Thyroid gland (tissue), 4 donors: ENCODE measurements at regions not wholly inside any gene's neighbourhood (a gene's known extent, or its start where the extent isn't known, plus 50 kb on each side); places are given as distances from the start of the nearest gene placed in this dataset.
"Not testable (repeated sequence)": the region's sequence is repeated elsewhere in the genome, so short reads cannot be mapped to it uniquely, and the experiment has no call there.

ENCODE experiments used
- DNase-seq, 2 donors: peaks; one replicate each; pipeline ENCODE4 v3.0.0-alpha.2; 2019
- H3K27ac ChIP-seq, 3 donors: fragments of 200-600 bp; sonication (generic); 1 replicate in 2 of 3; 2 replicates in 1 of 3; pipeline ENCODE4 v1.5.1; 2016 to 2019; ENCODE audit warnings: mild to moderate bottlenecking in 1 of 3, moderate library complexity in 1 of 3
- H3K27me3 ChIP-seq: fragments of 200-600 bp; sonication (generic); one replicate; pipeline ENCODE4 v1.5.1; 2019
- H3K36me3 ChIP-seq, 2 donors: fragments of 200-600 bp; sonication (generic); one replicate each; pipeline ENCODE4 v1.5.1; 2016 to 2019
- H3K4me1 ChIP-seq, 2 donors: fragments of 200-600 bp; sonication (generic); one replicate each; pipeline ENCODE4 v1.5.1; 2017 to 2019
- H3K4me3 ChIP-seq, 3 donors: fragments of 200-600 bp; sonication (generic); replicated peaks in 1 of 3; 1 replicate in 2 of 3; 2 replicates in 1 of 3; pipeline ENCODE4 v1.5.1; 2016; ENCODE audit warnings: mild to moderate bottlenecking in 1 of 3
- H3K9me3 ChIP-seq: fragments of 200-600 bp; sonication (generic); one replicate; pipeline ENCODE4 v1.5.1; 2017
- CTCF ChIP-seq, 6 experiments: fragments of 200-600 bp in 3 of 6; fragments of 450-650 bp in 3 of 6; sonication (generic) in 3 of 6; IDR thresholded peaks; one replicate each; pipeline ENCODE4 v1.5.1; 2016 to 2019; ENCODE audit warnings: antibody characterized with exemption in 6 of 6, mild to moderate bottlenecking in 2 of 6, inconsistent platforms in 1 of 6, moderate library complexity in 1 of 6
- POLR2A ChIP-seq, 2 donors: fragments of 450-650 bp; IDR thresholded peaks; one replicate each; pipeline ENCODE4 v1.6.1; 2017; ENCODE audit warnings: antibody characterized with exemption in 2 of 2, mild to moderate bottlenecking in 2 of 2, moderate library complexity in 1 of 2
- WGBS, 2 donors: methylation state at CpG; one replicate each; pipeline ENCODE4 v1.1.5; 2017; 5-methylcytosine and 5-hydroxymethylcytosine counted together
- intact Hi-C: fragments of 100-400 bp; cut with DNase I; formaldehyde crosslinking; loops from one replicate; pipeline ENCODE4 v1.15.1; 2023

- no peaks in the 10 kb centered on the region for H3K4me1 ChIP-seq
- 64 to 68% methylated on average over 3 of the region's 3 CpGs for WGBS, 2 donors
- H3K27me3 ChIP-seq = no peaks in the 10 kb centered on the region
- no peaks in the 10 kb centered on the region for H3K36me3 ChIP-seq
- TF ChIP-seq CTCF (IDR thresholded peaks at IDR 0.05) (no peak), POLR2A (IDR thresholded peaks at IDR 0.05) (no peak)
- H3K27ac ChIP-seq = no peak overlapping the region
- no peaks in the 10 kb centered on the region for H3K9me3 ChIP-seq
- H3K4me3 ChIP-seq = no peak overlapping the region
- intact Hi-C loops = no loop called here
- DNase-seq = no peak
These were observed 159.7 kb downstream of the USP31 start for GRCh38 chr16:22989598-22989997.

- H3K4me3 ChIP-seq = no peak overlapping the region
- H3K4me1 ChIP-seq = no peaks in the 10 kb centered on the region
- TF ChIP-seq POLR2A (IDR thresholded peaks at IDR 0.05) (no peak), CTCF (IDR thresholded peaks at IDR 0.05) (no peak)
- no peaks in the 10 kb centered on the region for H3K27me3 ChIP-seq
- H3K36me3 ChIP-seq = no peaks in the 10 kb centered on the region
- intact Hi-C loops = no loop called here
- no peak for DNase-seq
- H3K9me3 ChIP-seq = no peaks in the 10 kb centered on the region
- H3K27ac ChIP-seq = no peak overlapping the region
- WGBS, 2 donors = 93 to 98% methylated on average over 2 of the region's 2 CpGs
These were observed 165.6 kb downstream of the USP31 start for GRCh38 chr16:22983614-22984013.

- intact Hi-C loops, H3K9me3 ChIP-seq, H3K4me3 ChIP-seq, H3K4me1 ChIP-seq, H3K36me3 ChIP-seq, DNase-seq, H3K27ac ChIP-seq, H3K27me3 ChIP-seq: not testable (repeated sequence)
- WGBS, 2 donors = 81 to 87% methylated on average over 3 of the region's 3 CpGs
These were observed 166.6 kb downstream of the HS3ST2 start for GRCh38 chr16:22980514-22980913.

- Histone ChIP-seq H3K27ac (no peak overlapping the region), H3K36me3 (no peaks in the 10 kb centered on the region), H3K27me3 (no peaks in the 10 kb centered on the region), H3K4me3 (no peak overlapping the region), H3K9me3 (no peaks in the 10 kb centered on the region), H3K4me1 (no peaks in the 10 kb centered on the region)
- TF ChIP-seq CTCF (IDR thresholded peaks at IDR 0.05) (no peak), POLR2A (IDR thresholded peaks at IDR 0.05) (no peak)
- intact Hi-C loops = no loop called here
- DNase-seq = no peak
- 63 to 74% methylated on average over 2 of the region's 2 CpGs for WGBS, 2 donors
These were observed 165.1 kb downstream of the HS3ST2 start for GRCh38 chr16:22979038-22979437.

GRCh38 chr16:22977294-22977697 lies 163.3 kb downstream of the HS3ST2 start:
- H3K27ac ChIP-seq = no peak overlapping the region
- no peak overlapping the region for H3K4me3 ChIP-seq
- H3K9me3 ChIP-seq = no peaks in the 10 kb centered on the region
- H3K27me3 ChIP-seq = no peaks in the 10 kb centered on the region
- no peak for DNase-seq
- H3K4me1 ChIP-seq = no peaks in the 10 kb centered on the region
- intact Hi-C loops = no loop called here
- no peaks in the 10 kb centered on the region for H3K36me3 ChIP-seq
- 33 to 57% methylated on average over 4 of the region's 4 CpGs for WGBS, 2 donors
- TF ChIP-seq CTCF (IDR thresholded peaks at IDR 0.05) = peak in 1 of 6 experiments; percentile 8
- no peak for TF ChIP-seq POLR2A (IDR thresholded peaks at IDR 0.05)

- H3K27me3 ChIP-seq = no peaks in the 10 kb centered on the region
- H3K4me3 ChIP-seq = no peak overlapping the region
- no peak overlapping the region for H3K27ac ChIP-seq
- H3K36me3 ChIP-seq = no peaks in the 10 kb centered on the region
- TF ChIP-seq POLR2A (IDR thresholded peaks at IDR 0.05) (no peak), CTCF (IDR thresholded peaks at IDR 0.05) (no peak)
- intact Hi-C loops = no loop called here
- DNase-seq = no peak
- no peaks in the 10 kb centered on the region for H3K4me1 ChIP-seq
- no peaks in the 10 kb centered on the region for H3K9me3 ChIP-seq
These were observed 159.6 kb downstream of the HS3ST2 start for GRCh38 chr16:22973522-22973921.
